ENCODE measurements at regions not wholly inside any gene's neighbourhood (a gene's known extent, or its start where the extent isn't known, plus 50 kb on each side); places are given as distances from the start of the nearest gene placed in this dataset.

DNA sequence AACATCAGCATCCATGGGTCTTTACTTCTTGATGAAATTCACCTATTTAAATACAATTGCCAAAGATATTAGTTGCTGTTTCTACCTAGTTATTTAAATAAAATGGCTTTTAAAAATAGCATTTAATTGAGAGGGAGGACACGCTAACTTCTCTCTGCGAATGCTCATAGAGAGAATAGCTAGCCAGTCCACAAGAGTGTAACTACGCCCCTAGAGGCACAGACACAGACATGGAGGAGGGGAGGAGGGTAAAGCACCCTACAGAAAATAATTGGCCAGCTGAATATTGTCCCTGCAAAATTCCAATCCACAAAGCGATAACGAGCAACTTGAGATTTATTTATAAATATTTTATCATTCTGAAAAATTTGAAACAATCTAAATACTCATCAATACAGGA lies 97.0 kb upstream of the PAPOLG start:
- DNase-seq, result no peak

DNA sequence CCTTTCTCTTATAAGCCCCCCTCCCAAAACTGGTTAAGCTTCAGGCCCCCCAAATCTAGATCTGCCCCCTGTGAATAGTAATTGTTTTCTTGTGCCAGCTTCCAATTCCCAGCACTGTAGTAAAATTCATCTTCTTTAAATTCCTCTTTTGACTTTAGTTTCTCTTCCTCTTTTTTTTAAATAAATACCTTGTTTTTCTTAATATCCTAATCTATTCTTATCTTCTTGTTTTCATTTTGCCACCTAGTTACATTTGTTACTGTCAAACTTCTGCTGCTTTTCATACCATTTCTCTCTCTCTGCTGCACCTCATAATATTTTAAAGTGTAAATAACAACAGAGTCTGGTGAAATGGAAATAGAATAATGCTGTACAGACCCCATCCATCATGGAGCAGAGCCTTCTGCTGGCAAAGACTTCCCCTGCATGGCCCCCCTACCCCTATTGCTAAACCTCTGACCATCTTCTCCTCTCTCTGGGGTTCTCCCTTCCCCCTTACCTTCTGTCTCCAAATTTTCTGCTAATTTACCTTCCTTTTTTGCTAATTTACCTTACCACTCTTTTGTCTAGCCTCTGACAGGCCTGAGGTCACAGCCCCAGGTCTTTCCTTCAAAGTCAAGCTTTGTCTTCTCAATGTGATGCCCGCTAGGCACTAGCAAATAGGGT lies 94.9 kb upstream of the PAPOLG start:
- DNase-seq, result no peak

DNA sequence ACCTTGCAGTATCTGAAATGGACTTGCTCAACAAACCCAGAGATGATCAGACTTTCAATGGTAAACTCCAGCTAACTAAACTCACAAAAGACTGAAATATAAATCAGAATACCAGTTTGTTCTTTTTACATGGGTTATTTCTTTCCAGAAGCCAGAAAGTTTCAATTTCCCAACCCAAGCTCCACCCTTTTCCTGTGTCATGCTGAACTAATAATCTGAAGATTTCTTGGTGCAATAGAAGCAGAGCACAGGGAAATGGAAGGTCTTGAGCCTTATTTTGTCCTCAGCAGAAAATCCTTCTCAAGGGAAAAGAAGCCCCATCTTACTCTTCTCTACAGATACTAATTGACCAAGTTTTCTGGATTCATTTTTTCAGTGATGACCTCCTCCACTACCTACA lies 93.3 kb upstream of the PAPOLG start:
- no peak for DNase-seq

DNA sequence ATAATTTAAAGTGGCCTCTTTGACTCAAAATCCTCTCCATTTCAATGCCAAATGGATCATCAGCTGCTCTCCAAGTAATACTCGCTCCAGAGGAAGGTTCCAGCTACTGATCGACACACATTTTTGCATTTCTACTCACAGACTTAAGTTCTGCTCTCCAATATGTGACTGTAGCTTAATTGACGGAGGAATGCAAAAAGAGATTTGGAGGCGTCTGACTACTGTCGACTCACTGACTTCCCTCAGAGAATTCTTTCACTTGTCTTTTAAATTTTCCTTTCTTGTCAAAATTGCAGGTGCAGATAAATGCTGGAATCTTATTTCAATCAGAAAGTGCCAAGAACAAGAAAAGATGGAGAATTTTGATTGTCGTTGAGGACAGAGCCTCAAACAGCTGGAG lies 84.1 kb upstream of the PAPOLG start:
- DNase-seq, result no peak

DNA sequence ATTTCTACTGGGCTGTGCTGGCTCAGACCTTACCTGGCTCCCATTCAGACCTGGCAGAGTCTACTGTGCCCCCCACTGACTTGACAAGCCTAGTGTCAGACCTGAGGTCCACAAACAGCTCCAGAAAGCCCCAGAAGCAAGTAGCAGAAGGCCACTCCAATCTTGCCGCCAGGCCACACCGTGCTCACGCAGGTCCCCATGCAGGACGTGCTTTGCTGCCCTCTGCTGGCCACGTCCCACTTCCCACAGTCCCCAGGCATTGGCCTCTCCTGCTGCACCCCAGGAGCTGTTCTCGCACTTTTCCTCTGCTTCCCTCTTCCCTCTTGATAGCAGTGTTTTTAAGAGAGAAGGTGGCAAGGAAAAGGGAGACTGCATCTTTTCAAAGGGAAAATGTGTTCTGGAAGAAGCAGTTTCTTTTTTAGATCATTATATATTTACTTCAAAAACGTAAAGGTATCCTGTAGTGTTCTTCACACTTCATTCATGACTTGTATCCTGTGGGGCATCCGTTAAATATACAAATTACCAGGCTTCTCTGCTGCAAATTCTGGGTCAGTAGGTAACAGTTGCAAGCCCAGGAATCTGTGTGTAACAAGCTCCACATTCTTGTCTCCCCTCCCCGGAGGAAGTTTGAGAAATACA lies 81.4 kb upstream of the PAPOLG start:
- DNase-seq, result peak; percentile 71

DNA sequence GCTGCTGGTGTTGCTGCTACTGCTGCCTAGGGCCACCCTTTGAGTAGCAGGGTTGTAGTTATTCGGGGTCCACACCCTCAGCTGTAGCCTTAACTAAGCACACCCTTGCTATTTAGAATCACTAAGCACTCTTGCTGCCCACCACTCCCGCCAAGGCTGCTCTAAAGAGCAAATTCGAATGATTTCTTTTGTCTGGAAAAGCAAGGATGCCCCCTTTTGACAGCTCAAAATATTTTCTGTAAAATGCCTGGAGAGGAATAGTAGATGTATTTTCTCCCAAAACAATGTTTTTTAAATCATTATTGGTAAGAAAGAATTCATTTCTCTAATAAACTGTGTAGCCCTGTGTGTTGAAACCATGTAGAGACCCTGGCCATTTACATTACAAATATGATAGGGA lies 80.8 kb upstream of the PAPOLG start:
- DNase-seq, result no peak

DNA sequence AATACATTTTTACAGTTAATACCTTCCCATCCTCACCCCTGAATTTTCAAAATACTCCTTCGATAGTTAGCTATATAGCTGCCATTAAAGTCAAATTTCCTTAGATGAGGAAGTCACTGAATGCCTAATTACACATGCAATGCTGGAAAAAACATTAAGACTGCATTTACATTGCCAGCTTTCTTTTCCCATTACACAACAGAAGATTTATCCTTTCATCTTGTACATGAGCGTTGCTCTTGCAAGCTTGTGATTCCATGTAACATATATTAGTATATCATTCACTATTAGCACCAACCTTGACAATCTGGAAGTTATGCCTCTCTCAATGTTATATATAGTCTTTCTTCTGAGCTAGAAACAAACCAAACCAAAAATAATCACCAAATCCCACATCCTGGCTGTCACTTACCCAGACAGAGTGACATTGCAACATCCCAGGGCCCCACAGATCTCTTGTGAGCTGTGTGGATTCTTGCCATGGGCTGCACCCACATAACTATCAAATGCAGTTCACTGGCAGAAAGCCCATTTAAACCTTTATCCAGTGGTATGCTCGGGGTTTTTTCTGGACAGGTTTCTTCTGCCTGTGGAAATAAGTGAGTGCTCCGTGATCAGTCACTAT lies 79.2 kb upstream of the PAPOLG start:
- no peak for DNase-seq

DNA sequence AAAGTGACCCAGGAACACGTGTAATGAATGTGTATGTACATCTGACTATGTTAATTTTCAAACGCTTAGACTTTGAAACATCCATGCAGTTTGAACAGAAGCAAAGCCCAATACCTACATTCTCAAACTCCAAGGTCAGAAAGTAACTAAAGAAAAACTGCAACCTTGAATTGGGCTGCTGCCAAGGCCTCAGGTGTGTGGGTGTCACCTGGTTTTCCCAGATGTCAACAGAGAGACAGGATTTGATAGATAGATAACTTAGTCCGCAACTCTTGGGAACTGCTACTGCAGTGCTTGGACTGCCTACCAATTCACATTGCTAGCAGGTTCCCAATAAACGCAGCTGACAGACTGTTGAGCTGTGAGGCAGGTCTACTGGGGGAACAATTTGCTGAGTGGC lies 78.7 kb upstream of the PAPOLG start:
- DNase-seq, result no peak

DNA sequence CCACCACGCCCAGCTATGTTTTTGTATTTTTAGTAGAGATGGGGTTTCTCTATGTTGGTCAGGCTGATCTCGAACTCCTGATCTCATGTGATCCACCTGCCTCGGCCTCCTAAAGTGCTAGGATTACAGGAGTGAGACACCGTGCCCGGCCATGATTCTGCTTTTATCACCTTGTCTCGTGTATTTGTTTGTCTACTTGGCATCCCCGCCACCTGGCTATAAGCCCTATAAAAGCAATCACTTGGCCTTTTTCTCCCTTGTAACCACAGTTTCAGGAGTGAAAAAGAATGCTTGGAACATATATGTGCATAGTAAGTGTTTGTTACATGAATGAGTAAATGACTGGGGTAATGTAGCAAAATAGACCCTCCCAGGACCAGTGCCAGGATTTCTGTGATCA lies 77.5 kb upstream of the PAPOLG start:
- DNase-seq, result no peak

DNA sequence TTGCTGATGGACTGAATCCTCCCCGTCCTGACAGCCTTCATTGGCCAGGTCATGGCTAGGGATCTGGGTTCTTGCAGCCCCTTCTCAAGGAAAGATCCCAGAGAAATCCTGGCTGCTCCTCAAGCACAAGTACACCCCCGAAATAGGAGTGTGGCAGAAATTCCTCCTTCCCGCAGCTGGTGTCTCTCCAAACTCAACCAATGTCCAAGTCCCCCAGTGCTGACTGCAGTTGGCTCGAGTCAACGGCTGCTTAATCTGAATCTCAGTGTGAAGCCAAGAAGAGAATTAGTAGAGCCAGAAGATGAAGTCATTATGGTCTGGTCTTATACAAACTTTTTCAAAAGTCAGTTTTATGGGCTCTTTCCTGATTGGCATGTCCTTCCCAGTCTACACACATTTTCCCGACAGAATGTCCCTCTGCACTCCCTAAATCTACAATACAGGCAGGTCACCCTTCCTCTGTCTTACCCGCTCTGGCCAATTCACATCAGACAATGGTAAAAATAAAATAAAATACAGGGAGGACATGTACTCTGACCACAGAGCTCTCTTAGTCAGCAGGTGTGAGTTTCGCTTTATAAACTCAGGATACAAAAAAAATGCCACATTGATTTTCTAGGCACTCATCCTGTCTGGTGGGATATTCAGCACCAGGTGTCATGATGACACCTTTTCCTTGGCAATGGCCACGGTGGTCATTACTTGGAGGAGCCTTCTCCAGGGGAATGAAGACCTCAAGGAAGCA lies 76.9 kb upstream of the PAPOLG start:
- DNase-seq, result no peak

DNA sequence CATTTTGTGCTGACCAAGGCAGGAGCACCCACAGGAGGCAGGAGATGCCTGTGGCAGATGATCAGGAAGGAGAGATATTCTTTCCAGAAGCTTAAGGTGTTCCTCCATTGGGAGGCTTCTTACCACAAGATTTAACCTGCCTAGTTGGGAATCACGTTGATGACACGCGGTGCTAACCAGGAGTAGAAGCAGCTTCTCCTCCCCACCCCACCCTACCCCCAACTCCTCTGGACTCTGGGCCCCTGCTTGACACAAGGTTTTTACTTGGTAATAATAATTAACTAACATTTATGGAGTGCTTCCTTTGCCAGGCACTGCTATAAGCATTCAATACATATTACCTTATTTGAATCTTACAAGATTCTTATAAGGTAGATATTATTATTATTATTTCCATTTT lies 62.5 kb upstream of the PAPOLG start:
- no peak for DNase-seq

DNA sequence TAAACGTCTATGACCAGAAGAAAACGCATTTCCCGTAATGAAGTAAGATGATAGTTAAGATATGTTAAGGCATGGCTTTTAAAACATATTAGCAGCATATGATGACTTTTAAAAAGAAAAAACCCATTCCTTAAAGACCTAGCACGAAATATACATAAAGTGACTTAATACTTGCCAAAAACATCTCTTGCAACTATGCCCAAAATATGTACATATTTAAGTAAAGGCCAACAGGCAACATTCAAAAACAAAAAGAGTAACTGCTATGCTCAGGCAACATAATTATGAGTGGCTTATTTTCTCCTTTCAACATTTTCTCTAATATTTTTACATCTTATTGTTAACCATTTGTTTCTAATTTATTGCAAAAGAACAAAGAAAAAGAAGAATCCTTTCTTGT lies 60.3 kb upstream of the PAPOLG start:
- no peak for DNase-seq

DNA sequence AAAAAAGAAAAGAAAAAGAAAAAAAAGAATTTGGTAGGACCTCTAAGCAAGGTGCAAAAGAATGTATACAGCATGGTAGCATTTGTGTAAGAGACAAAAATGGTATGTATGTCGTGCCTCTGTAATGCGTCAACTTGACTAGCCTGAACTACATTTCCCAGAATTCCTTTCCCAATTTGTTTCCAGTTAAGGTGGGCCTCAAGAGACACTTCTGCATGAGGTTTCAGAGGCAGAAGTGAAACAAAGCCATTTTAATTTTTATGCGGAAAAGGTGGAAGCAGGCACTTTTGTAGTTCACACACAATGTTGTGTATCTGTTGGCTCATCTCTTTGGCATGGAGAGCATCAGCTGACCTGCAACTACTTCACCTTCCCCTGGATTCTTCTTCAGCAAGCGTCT lies 56.5 kb upstream of the PAPOLG start:
- no peak for DNase-seq

DNA sequence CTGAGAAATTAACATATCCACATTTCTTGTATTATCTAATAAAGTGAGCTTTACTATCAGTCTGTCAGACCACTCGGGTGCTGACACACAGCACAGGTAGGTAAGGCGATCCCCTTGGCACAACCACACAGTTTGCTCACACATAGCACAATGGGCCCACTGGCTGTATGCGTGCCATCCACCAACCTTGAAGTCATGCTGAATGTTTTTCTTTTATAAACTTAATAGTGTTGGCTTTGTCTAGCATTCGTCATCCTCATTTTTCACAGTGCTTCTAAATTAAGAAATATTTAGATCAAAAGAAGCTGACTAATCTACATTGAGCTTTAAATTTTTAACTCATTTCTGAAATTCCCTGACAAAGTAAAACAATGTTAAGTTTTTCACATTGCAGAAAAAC lies 50.0 kb upstream of the PAPOLG start:
- DNase-seq, result no peak
